Motor neuron (in vitro differentiated cells): ENCODE measurements at regions not wholly inside any gene's neighbourhood (a gene's known extent, or its start where the extent isn't known, plus 50 kb on each side); places are given as distances from the start of the nearest gene placed in this dataset.

ENCODE experiments used
- ATAC-seq, 8 experiments: fragments of 200-7000 bp; cut with Tn5 transposase; replicated peaks in 6 of 8; 2 replicates each; pipeline ENCODE4 v1.8.0; 2021; ENCODE audit warnings: mild to moderate bottlenecking in 8 of 8, moderate library complexity in 8 of 8
- H3K27ac ChIP-seq, 2 donors: fragments of 250-450 bp; sonication (Bioruptor Pico); 2 replicates each; pipeline ENCODE4 v1.9.0; 2021; ENCODE audit warnings: antibody characterized with exemption in 2 of 2, mild to moderate bottlenecking in 2 of 2, moderate library complexity in 1 of 2
- H3K4me1 ChIP-seq, 2 donors: fragments of 250-450 bp; sonication (Bioruptor Pico); replicated peaks in 1 of 2; 2 replicates each; pipeline ENCODE4 v1.6.1; 2021; ENCODE audit warnings: antibody characterized with exemption in 2 of 2, mild to moderate bottlenecking in 2 of 2, moderate library complexity in 1 of 2
- H3K4me3 ChIP-seq, 5 donors: fragments of 250-450 bp; sonication (Bioruptor Pico); 2 replicates each; pipeline ENCODE4 v1.9.0; 2021; ENCODE audit warnings: antibody characterized with exemption in 5 of 5, mild to moderate bottlenecking in 5 of 5, moderate library complexity in 4 of 5
- WGBS, 10 experiments: fragments of 450-650 bp; shearing (Covaris generic); methylation state at CpG; one replicate each; pipeline ENCODE4 v1.0.0; 2022; 5-methylcytosine and 5-hydroxymethylcytosine counted together
- in situ Hi-C, 9 experiments: fragments of 400-800 bp; cut with MboI; loops; one replicate each; pipeline ENCODE4 v1.15.0; 2021; ENCODE audit warnings: low sequenced_read_pairs in 9 of 9, low pct_unique_long_range_greater_than_20kb in 2 of 9; ENCODE audit not compliant: unreplicated experiment in 9 of 9

GRCh38 chr18:7322817-7323485, 92.1 kb downstream of the LRRC30 start:
- in situ Hi-C loops, result no loop called here
- H3K27ac ChIP-seq, result no peak overlapping the region
- no peak overlapping the region for H3K4me3 ChIP-seq
- WGBS, 10 experiments, result 0 to 78% (median 45%) methylated on average over 1 to 8 of the region's 8 CpGs; no CpG with 5 or more reads in 3 of the 10 experiments
- ATAC-seq, result peak in 5 of 8 experiments; percentile 74 to 82 (median 77)
- H3K4me1 ChIP-seq, result peaks cover 6 to 17% of the 10 kb centered on the region in 2 donors

GRCh38 chr18:7325126-7325430, 94.2 kb downstream of the LRRC30 start:
- peaks cover 3 to 24% of the 10 kb centered on the region in 2 donors for H3K4me1 ChIP-seq
- in situ Hi-C loops, result loop anchor here in 1 of 9 experiments (25.0 kb wide), 1 partner anchor 88 kb away; the partner anchor contains the start of gene LRRC30
- 20 to 98% (median 66%) methylated on average over 1 to 5 of the region's 5 CpGs; no CpG with 5 or more reads in 6 of the 10 experiments for WGBS, 10 experiments
- no peak overlapping the region for H3K27ac ChIP-seq
- H3K4me3 ChIP-seq, result no peak overlapping the region
- ATAC-seq, result peak in 2 of 8 experiments; percentile 17 to 33

- 0 to 42% (median 17%) methylated on average over 1 to 3 of the region's 3 CpGs; no CpG with 5 or more reads in 5 of the 10 experiments for WGBS, 10 experiments
- peak in 1 of 8 experiments; percentile 77 for ATAC-seq
- Histone ChIP-seq H3K4me3 (no peak overlapping the region), H3K27ac (no peak overlapping the region), H3K4me1 (peaks cover 3 to 8% of the 10 kb centered on the region in 2 donors)
- in situ Hi-C loops, result loop anchor here in 1 of 9 experiments (25.0 kb wide), 1 partner anchor 92 kb away; the partner anchor contains the start of gene LRRC30
Measured at GRCh38 chr18:7329016-7329415, 98.1 kb downstream of the LRRC30 start.

- no peak overlapping the region for H3K27ac ChIP-seq
- in situ Hi-C loops, result loop anchor here in 1 of 9 experiments (25.0 kb wide), 1 partner anchor 95 kb away; the partner anchor contains the start of gene LRRC30
- no peak overlapping the region for H3K4me3 ChIP-seq
- WGBS, 10 experiments, result 63 to 100% (median 88%) methylated on average over 1 of the region's 1 CpG; no CpG with 5 or more reads in 5 of the 10 experiments
- peaks cover 3 to 7% of the 10 kb centered on the region in 2 donors for H3K4me1 ChIP-seq
- ATAC-seq, result peak in 1 of 8 experiments; percentile 58
Measured at GRCh38 chr18:7332452-7332851, 101.6 kb downstream of the LRRC30 start.

- WGBS, 10 experiments, result 70 to 100% (median 87%) methylated on average over 1 to 3 of the region's 5 CpGs; no CpG with 5 or more reads in 6 of the 10 experiments
- ATAC-seq, result peak in 1 of 8 experiments; percentile 54
- no peak overlapping the region for H3K4me3 ChIP-seq
- H3K4me1 ChIP-seq, result peaks cover 3 to 7% of the 10 kb centered on the region in 2 donors
- in situ Hi-C loops, result loop anchor here in 1 of 9 experiments (25.0 kb wide), 1 partner anchor 96 kb away; the partner anchor contains the start of gene LRRC30
- H3K27ac ChIP-seq, result no peak overlapping the region
Measured at GRCh38 chr18:7333025-7333562, 102.2 kb downstream of the LRRC30 start.

GRCh38 chr18:7334973-7335568, 104.2 kb downstream of the LRRC30 start:
- in situ Hi-C loops, result loop anchor here in 1 of 9 experiments (25.0 kb wide), 1 partner anchor 98 kb away; the partner anchor contains the start of gene LRRC30
- 8 to 100% (median 33%) methylated on average over 1 to 3 of the region's 3 CpGs; no CpG with 5 or more reads in 5 of the 10 experiments for WGBS, 10 experiments
- Histone ChIP-seq H3K27ac (no peak overlapping the region), H3K4me1 (no peaks in the 10 kb centered on the region), H3K4me3 (no peak overlapping the region)
- ATAC-seq, result no peak

- in situ Hi-C loops, result loop anchor here in 1 of 9 experiments (25.0 kb wide), 1 partner anchor 99 kb away; the partner anchor contains the start of gene LRRC30
- Histone ChIP-seq H3K4me3 (no peak overlapping the region), H3K27ac (no peak overlapping the region), H3K4me1 (no peaks in the 10 kb centered on the region)
- 0 to 67% (median 37%) methylated on average over 1 of the region's 1 CpG; no CpG with 5 or more reads in 4 of the 10 experiments for WGBS, 10 experiments
- no peak for ATAC-seq
Measured at GRCh38 chr18:7336623-7337022, 105.7 kb downstream of the LRRC30 start.

- no peak for ATAC-seq
- in situ Hi-C loops, result loop anchor here in 1 of 9 experiments (25.0 kb wide), 1 partner anchor 102 kb away; the partner anchor contains the start of gene LRRC30
- Histone ChIP-seq H3K27ac (no peak overlapping the region), H3K4me1 (no peaks in the 10 kb centered on the region), H3K4me3 (no peak overlapping the region)
- WGBS, 10 experiments, result 0 to 80% (median 36%) methylated on average over 1 to 2 of the region's 2 CpGs; no CpG with 5 or more reads in 6 of the 10 experiments
Measured at GRCh38 chr18:7338846-7339245, 108.0 kb downstream of the LRRC30 start.

GRCh38 chr18:7341581-7342337, 110.9 kb downstream of the LRRC30 start:
- in situ Hi-C loops, result loop anchor here in 1 of 9 experiments (25.0 kb wide), 1 partner anchor 104 kb away; the partner anchor contains the start of gene LRRC30
- Histone ChIP-seq H3K4me1 (no peaks in the 10 kb centered on the region), H3K4me3 (no peak overlapping the region), H3K27ac (no peak overlapping the region)
- ATAC-seq, result no peak
- WGBS, 10 experiments, result 0 to 100% (median 85%) methylated on average over 1 to 5 of the region's 6 CpGs

GRCh38 chr18:7349181-7349837, 118.4 kb downstream of the LRRC30 start:
- in situ Hi-C loops, result loop anchor here in 1 of 9 experiments (25.0 kb wide), 1 partner anchor 112 kb away; the partner anchor contains the start of gene LRRC30
- WGBS, 10 experiments, result 25 to 100% (median 93%) methylated on average over 1 to 6 of the region's 6 CpGs
- Histone ChIP-seq H3K27ac (no peak overlapping the region), H3K4me1 (no peaks in the 10 kb centered on the region), H3K4me3 (no peak overlapping the region)
- ATAC-seq, result no peak

GRCh38 chr18:7358989-7359726, 128.3 kb downstream of the LRRC30 start:
- H3K4me3 ChIP-seq, result no peak overlapping the region
- no peaks in the 10 kb centered on the region for H3K4me1 ChIP-seq
- no peak for ATAC-seq
- no peak overlapping the region for H3K27ac ChIP-seq
- 23 to 82% (median 64%) methylated on average over 2 to 7 of the region's 8 CpGs; no CpG with 5 or more reads in 2 of the 10 experiments for WGBS, 10 experiments
- in situ Hi-C loops, result no loop called here
